ENCODE measurements at regions not wholly inside any gene's neighbourhood (a gene's known extent, or its start where the extent isn't known, plus 50 kb on each side); places are given as distances from the start of the nearest gene placed in this dataset.
"Not testable (repeated sequence)": the region's sequence is repeated elsewhere in the genome, so short reads cannot be mapped to it uniquely, and the experiment has no call there.

- no peak for DNase-seq
These were observed 1787.0 kb upstream of the PIK3C3 start for GRCh38 chr18:40168026-40168425.

- no peak for DNase-seq
These were observed 1791.8 kb upstream of the PIK3C3 start for GRCh38 chr18:40163254-40163653.

- DNase-seq, result no peak
These were observed 1794.7 kb upstream of the PIK3C3 start for GRCh38 chr18:40160361-40160760.

GRCh38 chr18:40159141-40160017 lies 1795.7 kb upstream of the PIK3C3 start:
- DNase-seq, result peak; percentile 80

GRCh38 chr18:40157120-40157519 lies 1797.9 kb upstream of the PIK3C3 start:
- no peak for DNase-seq

DNA sequence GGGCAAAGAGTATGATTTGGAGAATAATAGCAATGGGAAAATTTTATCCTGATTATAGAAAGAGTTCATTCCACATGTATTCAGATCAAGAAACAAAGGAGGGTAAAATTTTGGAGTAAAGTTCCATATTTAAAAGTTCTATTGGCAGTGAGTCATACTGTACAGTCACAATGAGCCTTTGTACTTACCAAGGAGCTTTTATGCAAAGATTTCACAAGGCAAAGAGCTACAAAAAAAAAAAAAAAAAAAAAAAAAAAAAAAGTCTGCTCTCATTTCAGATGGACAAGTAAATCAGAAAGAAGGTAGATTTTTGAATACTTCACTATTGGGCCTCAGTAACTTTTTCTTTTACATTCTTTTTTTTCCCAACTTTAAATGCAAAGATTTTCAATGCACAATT lies 1802.2 kb upstream of the PIK3C3 start:
- DNase-seq, result no peak

GRCh38 chr18:40148960-40149359 lies 1806.1 kb upstream of the PIK3C3 start:
- no peak for DNase-seq

DNA sequence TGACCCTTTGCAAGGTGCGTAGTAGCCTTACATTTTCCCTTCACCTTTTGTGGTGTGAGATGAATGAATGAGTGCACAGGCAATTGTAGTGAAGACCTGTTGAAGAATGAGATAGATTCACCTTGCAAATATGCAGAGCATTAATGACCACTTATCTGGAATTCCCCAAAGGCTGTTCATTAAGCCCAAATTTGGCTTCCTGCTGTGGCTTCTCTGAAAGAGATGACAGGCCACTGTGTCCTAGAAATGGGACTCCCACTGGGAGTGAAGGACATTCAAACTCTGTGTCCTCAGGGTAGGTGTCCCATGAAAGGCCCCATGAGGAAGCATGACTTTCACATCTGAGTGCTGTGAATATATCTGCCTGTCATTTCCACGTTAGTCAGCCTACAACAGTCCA lies 1821.8 kb upstream of the PIK3C3 start:
- DNase-seq, result no peak

- DNase-seq, result not testable (repeated sequence)
These were observed 1822.6 kb upstream of the PIK3C3 start for GRCh38 chr18:40132438-40132837.

GRCh38 chr18:40124107-40124506 lies 1830.9 kb upstream of the PIK3C3 start:
- DNase-seq, result no peak

DNA sequence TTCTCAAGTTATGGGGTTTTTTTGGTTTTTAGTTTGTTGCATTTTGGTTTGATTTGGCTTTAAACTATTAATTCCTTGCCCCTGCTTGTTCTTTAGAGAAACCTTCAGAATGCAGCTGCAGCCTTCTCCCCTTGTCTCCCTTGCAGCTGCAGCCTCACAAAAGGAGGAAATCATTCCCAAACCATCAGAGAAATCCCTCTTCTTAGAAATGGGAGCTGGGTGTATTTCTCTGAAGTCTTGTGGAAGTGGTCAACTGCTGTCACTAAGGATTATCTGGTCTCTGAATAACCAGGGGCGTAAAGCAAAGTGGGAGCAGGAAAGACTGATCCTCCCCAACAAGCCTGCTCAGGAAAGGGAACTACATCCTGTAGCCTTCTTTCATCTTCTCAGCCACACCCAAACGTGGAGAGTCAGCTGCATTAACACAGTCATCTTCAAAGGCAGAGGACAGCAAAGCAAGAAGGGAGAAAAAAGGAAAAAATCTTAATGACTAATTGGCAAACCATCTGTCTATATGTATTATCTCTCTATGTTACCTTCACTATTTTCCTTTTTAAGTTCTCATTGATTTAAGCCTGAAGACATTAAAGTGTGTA lies 1834.1 kb upstream of the PIK3C3 start:
- no peak for DNase-seq

GRCh38 chr18:40120356-40120755 lies 1834.7 kb upstream of the PIK3C3 start:
- no peak for DNase-seq

DNA sequence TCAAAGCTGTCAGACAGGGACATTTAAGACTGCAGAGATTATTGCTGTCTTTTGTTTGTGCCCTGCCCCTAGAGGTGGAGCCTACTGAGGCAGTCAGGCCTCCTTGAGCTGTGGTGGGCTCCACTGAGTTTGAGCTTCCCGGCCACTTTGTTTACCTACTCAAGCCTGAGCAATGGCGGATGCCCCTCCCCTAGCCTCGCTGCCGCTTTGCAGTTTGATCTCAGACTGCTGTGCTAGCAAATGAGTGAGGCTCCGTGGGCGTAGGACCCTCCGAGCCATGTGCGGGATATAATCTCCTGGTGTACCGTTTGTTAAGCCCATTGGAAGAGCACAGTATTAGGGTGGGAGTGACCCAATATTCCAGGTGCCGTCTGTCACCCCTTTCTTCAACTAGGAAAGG lies 1835.5 kb upstream of the PIK3C3 start:
- DNase-seq, result not testable (repeated sequence)

DNA sequence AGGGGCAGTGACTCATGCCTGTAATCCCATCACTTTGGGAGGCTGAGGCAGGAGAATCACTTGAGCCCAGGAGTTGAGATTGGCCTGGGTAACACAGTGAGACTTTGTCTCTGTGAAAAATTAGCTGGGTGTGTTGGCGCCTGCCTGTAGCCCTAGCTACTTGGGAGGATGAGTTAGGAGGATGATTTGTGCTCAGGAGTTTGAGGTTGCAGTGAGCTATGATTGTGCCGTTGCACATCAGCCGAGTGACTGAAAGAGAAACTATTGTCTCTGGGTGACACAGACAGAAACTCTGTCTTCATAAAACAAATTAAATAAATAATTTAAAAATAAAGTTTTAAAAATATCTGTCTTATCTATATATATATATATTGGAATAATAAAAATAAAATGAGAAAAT lies 1844.6 kb upstream of the PIK3C3 start:
- DNase-seq, result no peak

- DNase-seq, result no peak
These were observed 1845.6 kb upstream of the PIK3C3 start for GRCh38 chr18:40109252-40110049.

- no peak for DNase-seq
These were observed 1846.4 kb upstream of the PIK3C3 start for GRCh38 chr18:40108596-40108995.

DNA sequence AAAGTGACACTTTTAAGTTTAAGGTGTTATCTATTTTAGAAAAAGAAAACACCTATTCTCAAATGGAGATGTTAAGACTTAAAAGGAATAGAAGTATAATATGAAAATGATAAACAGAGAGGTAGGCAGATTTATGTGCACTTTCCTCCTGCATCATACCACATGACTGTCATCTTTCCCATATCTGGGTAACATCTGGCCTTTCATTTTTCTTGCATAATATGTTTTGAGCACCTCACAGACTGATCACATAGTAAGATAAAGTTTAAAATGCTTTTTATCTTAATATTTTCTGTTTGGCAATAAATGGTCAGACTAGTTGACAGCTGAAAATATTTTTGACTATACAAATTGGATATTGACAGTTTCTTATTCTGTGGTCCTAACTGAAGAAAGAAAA lies 1852.1 kb upstream of the PIK3C3 start:
- DNase-seq, result no peak

GRCh38 chr18:40099641-40100040 lies 1855.4 kb upstream of the PIK3C3 start:
- no peak for DNase-seq

GRCh38 chr18:40096675-40097074 lies 1858.4 kb upstream of the PIK3C3 start:
- no peak for DNase-seq

GRCh38 chr18:40094441-40094840 lies 1860.6 kb upstream of the PIK3C3 start:
- no peak for DNase-seq

DNA sequence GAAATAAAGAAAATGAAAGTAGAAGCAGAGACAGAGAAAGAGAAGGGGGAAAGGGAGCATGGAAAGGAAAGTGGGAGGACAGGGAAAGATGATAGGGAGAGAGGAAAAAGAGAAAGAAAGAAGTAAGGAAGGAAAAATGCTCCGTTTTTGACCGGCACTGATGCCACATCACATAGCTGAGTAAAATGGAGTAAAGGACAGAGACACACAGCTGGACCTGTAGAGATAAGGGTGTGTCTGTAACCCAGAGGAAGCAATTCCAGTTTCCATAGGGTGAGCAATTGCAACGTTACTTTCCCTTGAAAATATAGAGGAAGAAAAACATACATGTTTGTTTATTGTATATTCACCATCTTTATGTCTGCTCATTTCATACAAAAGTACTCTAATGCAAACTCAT lies 1866.9 kb upstream of the PIK3C3 start:
- DNase-seq, result no peak

DNA sequence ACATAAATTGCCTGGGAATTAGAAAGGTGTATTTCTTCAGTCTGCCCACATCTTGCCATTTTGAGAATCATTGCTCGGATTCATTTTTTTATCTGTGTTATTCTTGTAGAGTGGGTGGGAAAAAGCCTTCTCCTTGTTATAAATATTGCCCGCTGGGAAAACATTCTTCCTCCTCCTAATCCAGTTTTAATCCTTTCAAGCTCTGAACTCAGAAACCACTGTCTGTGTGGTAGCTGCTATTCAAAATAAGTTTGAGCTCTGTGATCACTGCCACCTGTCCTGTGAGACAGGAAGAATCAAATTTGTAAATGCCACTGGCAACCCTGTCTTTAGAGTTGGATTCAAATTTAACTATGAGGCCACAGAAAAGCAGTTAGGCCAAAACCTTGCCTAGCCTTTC lies 1875.2 kb upstream of the PIK3C3 start:
- DNase-seq, result no peak

GRCh38 chr18:40075616-40076015 lies 1879.4 kb upstream of the PIK3C3 start:
- peak; percentile 28 for DNase-seq

GRCh38 chr18:40072761-40073160 lies 1882.3 kb upstream of the PIK3C3 start:
- no peak for DNase-seq

Data from NCI-H1105 treated with DMSO at 0.1 percent for 48 hours (cell line).